T-cell (primary cell): ENCODE measurements at regions not wholly inside any gene's neighbourhood (a gene's known extent, or its start where the extent isn't known, plus 50 kb on each side); places are given as distances from the start of the nearest gene placed in this dataset.

Experiments
- ATAC-seq, 4 experiments: fragments of 200-7000 bp in 3 of 4; fragments of 150-1000 bp in 1 of 4; cut with Tn5 transposase; replicated peaks in 1 of 4; 1 replicate in 3 of 4; 2 replicates in 1 of 4; pipeline ENCODE4 v1.10.0; 2021; ENCODE audit warnings: moderate library complexity in 3 of 4, mild to moderate bottlenecking in 2 of 4, moderate number of reproducible peaks in 1 of 4
- CTCF ChIA-PET, 2 donors: fragments of 300-600 bp; sonication (Branson Sonifier 250); formaldehyde crosslinking; loops; one replicate each; lab custom pipeline; 2022; ENCODE audit warnings: antibody characterized with exemption in 2 of 2; lab: Charles Lee
- POLR2A ChIA-PET, 2 donors: fragments of 300-600 bp; sonication (Branson Sonifier 250); formaldehyde crosslinking; loops; one replicate each; lab custom pipeline; 2022; ENCODE audit warnings: antibody characterized with exemption in 2 of 2; lab: Charles Lee
- DNase-seq, 35 experiments: peaks; one replicate each; pipeline versions ENCODE4 v3.0.0 to v3.0.0-alpha.2; 2013 to 2023
- H3K27ac ChIP-seq: one replicate; pipeline ENCODE4 v1.5.1; 2013; ENCODE audit warnings: low read length
- H3K27me3 ChIP-seq, 2 experiments: replicated peaks in 1 of 2; 1 replicate in 1 of 2; 2 replicates in 1 of 2; pipeline versions ENCODE4 v1.6.1 to v1.7.0; 2013; ENCODE audit warnings: low read length in 1 of 2, mixed read lengths in 1 of 2; ENCODE audit not compliant: control insufficient read depth in 2 of 2, insufficient read depth in 2 of 2; ENCODE audit errors: extremely low read depth in 1 of 2
- H3K36me3 ChIP-seq, 2 donors: 1 replicate in 1 of 2; 2 replicates in 1 of 2; pipeline versions ENCODE4 v1.6.1 to v1.7.0; 2013; ENCODE audit warnings: low read length in 1 of 2; ENCODE audit not compliant: control insufficient read depth in 2 of 2, insufficient read depth in 1 of 2; ENCODE audit errors: extremely low read depth in 1 of 2
- H3K4me1 ChIP-seq, 2 experiments: 1 replicate in 1 of 2; 2 replicates in 1 of 2; pipeline versions ENCODE4 v1.6.1 to v1.7.0; 2013; ENCODE audit warnings: low read length in 2 of 2, mixed read lengths in 1 of 2; ENCODE audit not compliant: insufficient read depth in 2 of 2, control insufficient read depth in 1 of 2; ENCODE audit errors: extremely low read depth in 1 of 2
- H3K4me3 ChIP-seq, 2 donors: 1 replicate in 1 of 2; 2 replicates in 1 of 2; pipeline versions ENCODE4 v1.5.1 to v1.7.0; 2013; ENCODE audit warnings: mild to moderate bottlenecking in 2 of 2, low read length in 1 of 2, moderate library complexity in 1 of 2; ENCODE audit not compliant: control insufficient read depth in 1 of 2; ENCODE audit errors: extremely low read depth in 1 of 2
- H3K9me3 ChIP-seq: 2 replicates; pipeline ENCODE4 v1.7.0; 2013
- H3K27ac Mint-ChIP-seq, 2 donors: one replicate each; pipeline ENCODE4 v1.8.0; 2020 to 2021; ENCODE audit warnings: mild to moderate bottlenecking in 2 of 2, mixed read lengths in 2 of 2
- H3K27me3 Mint-ChIP-seq, 2 donors: one replicate each; pipeline ENCODE4 v1.8.0; 2021 to 2022; ENCODE audit warnings: mixed read lengths in 2 of 2
- H3K36me3 Mint-ChIP-seq: one replicate; pipeline ENCODE4 v1.8.0; 2021; ENCODE audit warnings: mixed read lengths
- H3K4me1 Mint-ChIP-seq, 3 donors: one replicate each; pipeline ENCODE4 v1.8.0; 2020 to 2022; ENCODE audit warnings: mixed read lengths in 3 of 3, mild to moderate bottlenecking in 1 of 3
- H3K4me3 Mint-ChIP-seq, 3 donors: one replicate each; pipeline ENCODE4 v1.8.0; 2020 to 2022; ENCODE audit warnings: mild to moderate bottlenecking in 3 of 3, mixed read lengths in 3 of 3, moderate library complexity in 3 of 3
- H3K9me3 Mint-ChIP-seq, 3 donors: one replicate each; pipeline ENCODE4 v1.8.0; 2020 to 2022; ENCODE audit warnings: mixed read lengths in 3 of 3
- WGBS: methylation state at CpG from one replicate; pipeline ENCODE4 v1.1.5; 2013; ENCODE audit warnings: missing lambda C conversion rate; ENCODE audit not compliant: insufficient coverage; 5-methylcytosine and 5-hydroxymethylcytosine counted together

DNA sequence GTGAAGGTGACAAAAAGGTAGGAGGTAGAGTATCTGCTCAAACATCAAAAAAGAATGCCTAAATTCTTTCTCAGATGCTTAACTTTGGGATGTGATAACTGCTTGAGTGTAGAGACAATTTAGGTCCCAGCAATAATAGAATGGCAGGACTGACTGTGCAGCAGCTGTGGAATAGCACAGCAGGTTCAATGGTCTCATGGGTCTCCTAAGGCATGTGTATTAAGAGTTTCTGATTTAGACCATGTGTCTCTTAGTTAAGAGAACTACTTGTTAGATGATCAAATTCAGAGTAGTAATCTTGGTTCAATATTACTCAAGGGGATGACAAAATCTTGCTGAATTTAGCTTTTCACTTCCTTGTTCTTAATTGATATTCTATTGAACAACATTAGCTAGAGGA lies 72.0 kb downstream of the ALX1 start:
- no peaks in the 10 kb centered on the region for H3K4me1 Mint-ChIP-seq
- H3K36me3 Mint-ChIP-seq, result no peaks in the 10 kb centered on the region
- H3K9me3 Mint-ChIP-seq, result peaks cover 3 to 5% (median 3%) of the 10 kb centered on the region in 3 donors
- Histone ChIP-seq H3K9me3 (no peaks in the 10 kb centered on the region), H3K27ac (no peak overlapping the region), H3K4me3 (no peak overlapping the region), H3K27me3 (no peaks in the 10 kb centered on the region), H3K36me3 (no peaks in the 10 kb centered on the region), H3K4me1 (no peaks in the 10 kb centered on the region)
- H3K27ac Mint-ChIP-seq, result no peak overlapping the region
- CTCF ChIA-PET, result no interaction called here
- ATAC-seq, result no peak
- no peak for DNase-seq
- H3K27me3 Mint-ChIP-seq, result no peaks in the 10 kb centered on the region
- H3K4me3 Mint-ChIP-seq, result no peak overlapping the region
- POLR2A ChIA-PET, result no interaction called here

- ATAC-seq (no peak), DNase-seq (no peak)
- Histone ChIP-seq H3K9me3 (no peaks in the 10 kb centered on the region), H3K4me3 (no peak overlapping the region), H3K27ac (no peak overlapping the region), H3K36me3 (no peaks in the 10 kb centered on the region), H3K4me1 (no peaks in the 10 kb centered on the region), H3K27me3 (no peaks in the 10 kb centered on the region)
- H3K27me3 Mint-ChIP-seq, result no peaks in the 10 kb centered on the region
- ChIA-PET POLR2A (no interaction called here), CTCF (no interaction called here)
- H3K27ac Mint-ChIP-seq, result no peak overlapping the region
- H3K9me3 Mint-ChIP-seq, result peaks cover 6 to 14% (median 11%) of the 10 kb centered on the region in 3 donors
- H3K36me3 Mint-ChIP-seq, result no peaks in the 10 kb centered on the region
- no CpG with 5 or more reads among the region's 3 CpGs for WGBS
- no peak overlapping the region for H3K4me3 Mint-ChIP-seq
- H3K4me1 Mint-ChIP-seq, result no peaks in the 10 kb centered on the region
These were observed 76.8 kb downstream of the ALX1 start for GRCh38 chr12:85356596-85357385.

DNA sequence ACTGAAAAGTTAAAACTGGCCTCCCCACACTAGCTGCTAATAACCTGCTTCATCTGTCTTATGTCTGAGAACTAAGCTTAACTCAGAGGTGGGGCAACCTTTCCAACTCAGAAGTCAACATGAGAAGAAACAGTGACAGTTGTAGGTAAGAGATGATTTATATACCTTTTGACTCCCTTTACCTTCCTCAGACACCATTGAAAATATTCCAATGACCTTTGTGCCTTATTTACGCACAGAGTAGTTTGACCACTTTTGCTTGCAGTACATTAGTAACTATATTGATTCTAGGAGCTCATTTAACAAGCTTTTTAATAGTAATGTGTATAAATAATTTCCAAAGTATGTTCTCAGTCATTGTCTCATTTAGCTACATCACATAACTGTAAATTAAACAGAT lies 77.6 kb downstream of the ALX1 start:
- Histone ChIP-seq H3K36me3 (no peaks in the 10 kb centered on the region), H3K27ac (no peak overlapping the region), H3K4me3 (no peak overlapping the region), H3K27me3 (no peaks in the 10 kb centered on the region), H3K9me3 (no peaks in the 10 kb centered on the region), H3K4me1 (no peaks in the 10 kb centered on the region)
- no peak overlapping the region for H3K27ac Mint-ChIP-seq
- POLR2A ChIA-PET, result no interaction called here
- peaks cover 6 to 15% (median 11%) of the 10 kb centered on the region in 3 donors for H3K9me3 Mint-ChIP-seq
- H3K36me3 Mint-ChIP-seq, result no peaks in the 10 kb centered on the region
- H3K27me3 Mint-ChIP-seq, result no peaks in the 10 kb centered on the region
- DNase-seq (no peak), ATAC-seq (no peak)
- no peaks in the 10 kb centered on the region for H3K4me1 Mint-ChIP-seq
- CTCF ChIA-PET, result interaction anchor here in 1 of 2 donors (0.5 kb wide), 1 partner anchor 1928 kb away, joined by 5 read pairs; no protein-coding TSS in a partner anchor
- WGBS, result no CpG with 5 or more reads among the region's 1 CpG
- H3K4me3 Mint-ChIP-seq, result no peak overlapping the region

- ATAC-seq, result no peak
- H3K4me1 Mint-ChIP-seq, result no peaks in the 10 kb centered on the region
- no CpG with 5 or more reads among the region's 1 CpG for WGBS
- Histone ChIP-seq H3K4me1 (no peaks in the 10 kb centered on the region), H3K9me3 (no peaks in the 10 kb centered on the region), H3K36me3 (no peaks in the 10 kb centered on the region), H3K27me3 (no peaks in the 10 kb centered on the region), H3K27ac (no peak overlapping the region), H3K4me3 (no peak overlapping the region)
- H3K36me3 Mint-ChIP-seq, result no peaks in the 10 kb centered on the region
- H3K27me3 Mint-ChIP-seq, result no peaks in the 10 kb centered on the region
- no peak overlapping the region for H3K27ac Mint-ChIP-seq
- H3K4me3 Mint-ChIP-seq, result no peak overlapping the region
- H3K9me3 Mint-ChIP-seq, result peaks cover 6 to 15% (median 13%) of the 10 kb centered on the region in 3 donors
- ChIA-PET POLR2A (no interaction called here), CTCF (no interaction called here)
- DNase-seq, result no peak
These were observed 78.7 kb downstream of the ALX1 start for GRCh38 chr12:85358715-85359114.

GRCh38 chr12:85363382-85364190 lies 83.6 kb downstream of the ALX1 start:
- no CpG with 5 or more reads among the region's 5 CpGs for WGBS

DNA sequence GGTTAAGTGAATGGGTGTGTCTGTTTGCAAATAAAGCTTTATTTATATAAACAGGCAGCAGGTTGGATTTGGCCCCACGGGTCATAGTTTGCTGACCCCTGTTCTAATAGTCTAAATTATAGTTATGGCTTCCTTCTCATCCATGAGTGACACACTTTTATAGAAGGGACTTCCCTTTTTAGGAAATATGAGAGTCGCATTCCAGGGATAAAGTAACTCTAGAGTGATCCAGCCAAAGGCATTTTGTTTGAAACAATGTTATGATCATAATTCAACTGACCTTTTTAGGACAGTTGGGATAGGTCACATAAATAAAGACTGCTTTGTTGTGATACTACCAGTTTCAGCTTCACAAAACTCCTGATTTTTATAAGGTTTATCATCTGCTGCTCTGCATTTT lies 87.9 kb downstream of the ALX1 start:
- Histone ChIP-seq H3K27me3 (no peaks in the 10 kb centered on the region), H3K9me3 (no peaks in the 10 kb centered on the region), H3K4me3 (no peak overlapping the region), H3K36me3 (no peaks in the 10 kb centered on the region), H3K4me1 (no peaks in the 10 kb centered on the region), H3K27ac (no peak overlapping the region)
- no peak for ATAC-seq
- no CpG with 5 or more reads among the region's 2 CpGs for WGBS
- Mint-ChIP-seq H3K27ac (no peak overlapping the region), H3K4me3 (no peak overlapping the region), H3K36me3 (no peaks in the 10 kb centered on the region), H3K9me3 (peaks cover 0 to 5% (median 4%) of the 10 kb centered on the region in 3 donors), H3K4me1 (no peaks in the 10 kb centered on the region), H3K27me3 (no peaks in the 10 kb centered on the region)
- ChIA-PET CTCF (no interaction called here), POLR2A (interaction anchor here in 1 of 2 donors (0.7 kb wide), 1 partner anchor 40 kb away, joined by 3 read pairs; no protein-coding TSS in a partner anchor)
- DNase-seq, result no peak

More at GRCh38 chr12:85363382-85364190, 83.6 kb downstream of the ALX1 start:
- no peaks in the 10 kb centered on the region for H3K27me3 ChIP-seq
- no peaks in the 10 kb centered on the region for H3K4me1 ChIP-seq
- no peak overlapping the region for H3K27ac Mint-ChIP-seq
- no peaks in the 10 kb centered on the region for H3K9me3 ChIP-seq
- no peak for DNase-seq
- no peaks in the 10 kb centered on the region for H3K27me3 Mint-ChIP-seq
- CTCF ChIA-PET, result no interaction called here
- H3K4me3 ChIP-seq, result no peak overlapping the region
- no peaks in the 10 kb centered on the region for H3K36me3 Mint-ChIP-seq
- peaks cover 3 to 12% (median 8%) of the 10 kb centered on the region in 3 donors for H3K9me3 Mint-ChIP-seq
- ATAC-seq, result no peak
- H3K4me3 Mint-ChIP-seq, result no peak overlapping the region
- POLR2A ChIA-PET, result no interaction called here
- H3K27ac ChIP-seq, result no peak overlapping the region
- H3K4me1 Mint-ChIP-seq, result no peaks in the 10 kb centered on the region
- no peaks in the 10 kb centered on the region for H3K36me3 ChIP-seq
